ENCODE measurements at regions not wholly inside any gene's neighbourhood (a gene's known extent, or its start where the extent isn't known, plus 50 kb on each side); places are given as distances from the start of the nearest gene placed in this dataset.

DNA sequence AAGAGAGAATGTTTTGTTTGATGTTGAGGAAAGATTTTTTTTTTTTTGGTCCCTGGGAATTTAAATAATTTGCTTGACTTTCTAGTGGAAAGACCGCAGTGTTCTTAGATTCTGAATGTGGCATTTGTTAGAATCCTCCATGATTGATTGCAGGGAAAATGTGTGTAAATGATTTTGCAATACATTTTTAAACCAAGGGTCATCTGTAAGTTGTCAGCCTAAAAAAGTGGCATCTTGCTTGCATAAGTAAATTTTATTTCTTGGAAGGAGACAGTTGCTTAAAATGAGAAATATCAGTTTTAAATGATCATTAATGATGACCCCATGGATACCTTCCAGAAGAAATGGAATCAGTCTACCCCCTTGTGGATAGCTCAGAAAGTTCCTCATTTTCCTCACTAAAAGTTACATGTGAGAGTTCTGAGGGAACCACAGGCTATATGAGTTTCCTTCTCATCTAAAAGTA, 105.1 kb upstream of the SLC25A48 start:
- H3K36me3 Mint-ChIP-seq = no peaks in the 10 kb centered on the region
- DNase-seq (ENCODE audit: extremely low spot score, unreplicated experiment) = no peak
- peaks cover 11% of the 10 kb centered on the region for H3K4me1 Mint-ChIP-seq (ENCODE audit: unreplicated experiment)
- TF ChIP-seq, protein P1, sequence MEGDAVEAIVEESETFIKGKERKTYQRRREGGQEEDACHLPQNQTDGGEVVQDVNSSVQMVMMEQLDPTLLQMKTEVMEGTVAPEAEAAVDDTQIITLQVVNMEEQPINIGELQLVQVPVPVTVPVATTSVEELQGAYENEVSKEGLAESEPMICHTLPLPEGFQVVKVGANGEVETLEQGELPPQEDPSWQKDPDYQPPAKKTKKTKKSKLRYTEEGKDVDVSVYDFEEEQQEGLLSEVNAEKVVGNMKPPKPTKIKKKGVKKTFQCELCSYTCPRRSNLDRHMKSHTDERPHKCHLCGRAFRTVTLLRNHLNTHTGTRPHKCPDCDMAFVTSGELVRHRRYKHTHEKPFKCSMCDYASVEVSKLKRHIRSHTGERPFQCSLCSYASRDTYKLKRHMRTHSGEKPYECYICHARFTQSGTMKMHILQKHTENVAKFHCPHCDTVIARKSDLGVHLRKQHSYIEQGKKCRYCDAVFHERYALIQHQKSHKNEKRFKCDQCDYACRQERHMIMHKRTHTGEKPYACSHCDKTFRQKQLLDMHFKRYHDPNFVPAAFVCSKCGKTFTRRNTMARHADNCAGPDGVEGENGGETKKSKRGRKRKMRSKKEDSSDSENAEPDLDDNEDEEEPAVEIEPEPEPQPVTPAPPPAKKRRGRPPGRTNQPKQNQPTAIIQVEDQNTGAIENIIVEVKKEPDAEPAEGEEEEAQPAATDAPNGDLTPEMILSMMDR (conservative IDR thresholded peaks at IDR 0.05) = peak; percentile 70
- peak overlapping the region; percentile 61 for H3K27ac Mint-ChIP-seq
- H3K9me3 Mint-ChIP-seq = no peaks in the 10 kb centered on the region
- H3K4me3 Mint-ChIP-seq = peak overlapping the region; percentile 24
- H3K27me3 Mint-ChIP-seq = peaks cover 13% of the 10 kb centered on the region

DNA sequence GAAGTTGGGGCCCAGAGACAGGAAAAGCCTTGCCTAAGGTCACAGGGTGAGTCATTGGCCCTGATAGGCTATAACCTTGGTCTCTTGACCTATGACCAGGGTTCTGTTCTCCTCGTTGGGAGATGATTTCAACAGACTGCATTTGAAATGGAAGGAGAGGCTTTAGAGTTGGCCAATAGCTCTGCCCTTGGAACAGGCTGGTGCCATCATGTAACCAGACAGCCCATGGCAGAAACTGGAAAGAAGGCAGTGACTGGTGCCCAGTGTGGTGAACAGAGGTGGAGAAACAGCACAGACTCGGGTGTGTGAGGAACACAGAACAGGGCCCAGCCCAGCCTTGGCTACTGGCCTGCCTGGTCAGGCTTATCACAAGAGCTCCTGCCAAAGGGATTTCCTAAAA, 109.8 kb upstream of the SLC25A48 start:
- TF ChIP-seq, protein P1 (conservative IDR thresholded peaks at IDR 0.05) = no peak
- Mint-ChIP-seq H3K27ac (no peak overlapping the region), H3K27me3 (peaks cover 21% of the 10 kb centered on the region), H3K4me3 (no peak overlapping the region), H3K4me1 (ENCODE audit: unreplicated experiment) (peaks cover 28% of the 10 kb centered on the region), H3K36me3 (no peaks in the 10 kb centered on the region), H3K9me3 (no peaks in the 10 kb centered on the region)
- DNase-seq (ENCODE audit: extremely low spot score, unreplicated experiment) = no peak

DNA sequence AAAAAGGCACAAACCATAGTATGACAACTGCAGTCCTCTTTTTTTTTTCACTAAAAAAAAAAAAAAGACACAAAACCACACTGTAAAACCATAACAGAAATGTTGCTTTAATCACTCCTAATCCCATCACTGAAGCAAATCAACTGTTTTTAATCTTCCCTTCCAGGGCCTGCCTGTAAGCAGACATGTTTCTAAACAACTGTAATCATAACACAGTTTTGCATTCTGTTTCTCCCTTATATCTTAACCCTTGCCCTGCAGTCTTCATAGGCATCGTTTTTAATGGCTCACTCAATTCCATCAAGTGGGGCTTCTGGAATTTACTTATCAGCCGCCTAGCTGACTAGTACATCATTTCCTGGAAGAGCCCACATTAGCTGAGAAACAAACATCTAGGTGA, 111.0 kb upstream of the SLC25A48 start:
- DNase-seq (ENCODE audit: extremely low spot score, unreplicated experiment) = no peak
- Mint-ChIP-seq H3K4me3 (no peak overlapping the region), H3K4me1 (ENCODE audit: unreplicated experiment) (peaks cover 27% of the 10 kb centered on the region), H3K27me3 (peaks cover 17% of the 10 kb centered on the region), H3K9me3 (no peaks in the 10 kb centered on the region), H3K36me3 (no peaks in the 10 kb centered on the region), H3K27ac (no peak overlapping the region)
- TF ChIP-seq, protein P1 (conservative IDR thresholded peaks at IDR 0.05) = no peak

DNA sequence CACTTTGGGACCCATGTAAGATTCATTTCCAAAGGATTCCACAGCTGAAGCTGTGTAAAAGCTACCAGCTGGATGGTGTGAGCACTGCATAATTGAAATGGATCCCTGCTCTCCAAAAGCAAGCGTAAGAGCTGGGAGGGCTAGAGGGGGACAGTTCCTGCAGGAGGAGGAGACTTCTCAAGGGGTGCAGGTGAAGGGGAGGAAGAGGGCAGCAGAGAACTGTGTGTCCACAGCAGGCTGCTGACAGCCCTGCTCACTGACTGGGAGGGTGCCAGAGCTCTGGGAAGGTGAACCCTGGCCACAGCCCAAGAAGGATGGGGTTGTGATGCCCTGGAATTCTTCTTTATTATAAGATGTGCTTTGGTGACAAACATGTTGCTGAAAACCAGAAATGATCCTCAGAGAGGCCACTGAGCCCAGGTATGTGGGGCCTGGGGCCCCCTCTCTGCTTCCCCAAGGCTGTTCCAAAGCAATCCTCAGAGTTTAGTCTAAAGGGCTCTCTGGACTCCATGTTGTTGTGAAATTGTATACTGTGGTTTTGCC, 112.8 kb upstream of the SLC25A48 start:
- TF ChIP-seq, protein P1 (conservative IDR thresholded peaks at IDR 0.05) = no peak
- Mint-ChIP-seq H3K9me3 (no peaks in the 10 kb centered on the region), H3K27me3 (peaks cover 16% of the 10 kb centered on the region), H3K4me3 (no peak overlapping the region), H3K27ac (no peak overlapping the region), H3K36me3 (no peaks in the 10 kb centered on the region), H3K4me1 (ENCODE audit: unreplicated experiment) (peaks cover 26% of the 10 kb centered on the region)
- DNase-seq (ENCODE audit: extremely low spot score, unreplicated experiment) = no peak

DNA sequence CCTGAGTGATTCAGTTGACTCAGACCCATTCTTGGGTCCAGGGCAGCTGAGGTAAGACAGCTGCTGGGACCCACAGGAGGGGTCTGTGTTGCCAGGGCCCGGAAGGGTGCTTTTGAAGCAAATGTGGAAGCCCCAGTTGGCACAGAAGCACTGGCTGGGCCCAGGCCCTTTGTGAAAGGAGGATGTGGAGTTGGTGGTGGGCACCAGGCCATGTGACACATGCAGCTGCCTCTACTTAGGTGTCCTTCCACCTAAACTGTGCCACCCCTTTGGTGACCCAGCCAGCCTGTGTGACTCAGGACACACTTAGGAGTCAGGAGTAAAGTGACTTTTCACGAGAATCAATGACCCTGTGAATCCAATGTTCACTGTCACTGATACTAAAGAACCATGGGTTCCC, 114.3 kb upstream of the SLC25A48 start:
- H3K27me3 Mint-ChIP-seq = peaks cover 16% of the 10 kb centered on the region
- no peak overlapping the region for H3K27ac Mint-ChIP-seq
- no peak for DNase-seq (ENCODE audit: extremely low spot score, unreplicated experiment)
- H3K4me1 Mint-ChIP-seq (ENCODE audit: unreplicated experiment) = peaks cover 26% of the 10 kb centered on the region
- H3K4me3 Mint-ChIP-seq = no peak overlapping the region
- TF ChIP-seq, protein P1 (conservative IDR thresholded peaks at IDR 0.05) = no peak
- no peaks in the 10 kb centered on the region for H3K36me3 Mint-ChIP-seq
- no peaks in the 10 kb centered on the region for H3K9me3 Mint-ChIP-seq

Data from type B pancreatic cell (in vitro differentiated cells).